HG02938 (cell line): ENCODE measurements at regions not wholly inside any gene's neighbourhood (a gene's known extent, or its start where the extent isn't known, plus 50 kb on each side); places are given as distances from the start of the nearest gene placed in this dataset.
"Not testable (repeated sequence)": the region's sequence is repeated elsewhere in the genome, so short reads cannot be mapped to it uniquely, and the experiment has no call there.

ENCODE experiments used
- ATAC-seq: cut with Tn5 transposase; IDR thresholded peaks from one replicate; pipeline ENCODE4 v1.9.1; 2021; ENCODE audit warnings: mild to moderate bottlenecking, moderate library complexity; ENCODE audit not compliant: unreplicated experiment

DNA sequence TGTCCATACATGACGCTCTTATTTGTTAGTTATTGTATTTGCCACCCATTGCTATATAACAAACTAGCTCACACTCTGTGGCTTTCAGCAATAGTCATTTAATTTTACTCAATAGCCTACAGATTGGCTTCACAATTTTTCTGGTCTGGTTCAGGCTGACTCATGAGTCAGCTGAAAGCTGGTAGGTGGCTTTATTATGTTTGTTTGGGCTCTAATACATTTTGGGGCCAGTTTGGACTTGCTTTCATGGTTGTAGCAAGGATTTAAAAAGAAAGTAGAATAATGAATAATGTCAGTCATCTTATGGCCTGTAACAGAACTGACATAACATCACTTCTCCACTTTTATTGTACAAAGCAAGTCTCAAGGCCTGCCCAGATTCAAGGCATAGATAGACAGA lies 338.7 kb downstream of the LRRIQ3 start:
- no peak for ATAC-seq

DNA sequence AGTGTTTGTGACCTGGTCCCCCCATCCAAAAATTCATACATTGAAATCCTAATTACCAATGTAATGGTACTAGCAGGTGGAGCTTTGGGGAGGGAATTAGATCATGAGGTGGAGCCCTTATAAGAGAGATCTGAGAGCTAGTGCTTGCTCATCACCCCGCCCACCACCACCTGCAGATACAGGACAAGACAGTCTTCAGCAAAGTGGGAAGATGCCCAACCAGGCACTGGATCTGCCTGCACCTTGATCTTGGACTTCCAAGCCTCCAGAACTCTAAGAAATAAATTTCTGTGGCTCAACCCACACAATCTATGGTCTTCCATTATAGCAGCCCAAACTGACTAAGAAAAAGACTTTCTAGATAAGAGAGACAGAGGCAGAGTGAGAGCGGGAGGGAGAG lies 343.4 kb downstream of the LRRIQ3 start:
- ATAC-seq = no peak

DNA sequence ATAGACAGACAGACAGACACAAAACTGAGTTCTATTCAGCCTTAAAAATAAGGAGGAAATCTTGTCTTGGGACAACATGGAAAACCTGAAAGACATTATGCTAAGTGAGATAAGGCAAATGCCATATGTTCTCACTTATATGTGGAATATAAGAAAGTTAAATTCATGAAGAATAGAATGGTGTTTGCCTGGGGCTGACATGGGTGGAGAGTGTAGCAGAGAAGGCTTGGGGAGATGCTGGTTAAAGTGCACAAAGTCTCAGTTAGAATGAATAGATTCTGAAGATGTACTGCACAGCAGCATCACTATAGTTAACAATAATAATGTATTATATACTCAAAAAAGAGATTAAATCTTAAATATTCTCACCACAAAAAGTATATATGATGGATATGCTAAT lies 355.5 kb downstream of the LRRIQ3 start:
- ATAC-seq = no peak

DNA sequence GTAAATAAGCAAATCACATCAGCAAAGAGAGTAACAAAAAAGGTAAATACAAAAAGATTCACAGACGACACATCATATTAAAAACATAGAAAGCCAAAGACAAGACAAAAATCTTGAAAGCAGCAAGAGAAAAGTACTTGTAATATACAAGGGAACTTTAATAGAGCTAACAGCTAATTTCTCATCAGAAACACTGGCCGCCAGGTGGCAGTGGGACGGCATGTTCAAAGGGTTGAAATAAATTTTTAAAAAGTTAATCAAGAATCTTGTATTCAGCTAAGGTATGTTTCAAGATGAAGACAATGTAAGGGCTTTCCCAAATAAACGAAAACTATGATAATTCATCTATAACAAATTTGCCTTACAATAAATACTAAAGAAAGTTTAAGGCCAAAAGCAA lies 358.1 kb downstream of the LRRIQ3 start:
- ATAC-seq = no peak

DNA sequence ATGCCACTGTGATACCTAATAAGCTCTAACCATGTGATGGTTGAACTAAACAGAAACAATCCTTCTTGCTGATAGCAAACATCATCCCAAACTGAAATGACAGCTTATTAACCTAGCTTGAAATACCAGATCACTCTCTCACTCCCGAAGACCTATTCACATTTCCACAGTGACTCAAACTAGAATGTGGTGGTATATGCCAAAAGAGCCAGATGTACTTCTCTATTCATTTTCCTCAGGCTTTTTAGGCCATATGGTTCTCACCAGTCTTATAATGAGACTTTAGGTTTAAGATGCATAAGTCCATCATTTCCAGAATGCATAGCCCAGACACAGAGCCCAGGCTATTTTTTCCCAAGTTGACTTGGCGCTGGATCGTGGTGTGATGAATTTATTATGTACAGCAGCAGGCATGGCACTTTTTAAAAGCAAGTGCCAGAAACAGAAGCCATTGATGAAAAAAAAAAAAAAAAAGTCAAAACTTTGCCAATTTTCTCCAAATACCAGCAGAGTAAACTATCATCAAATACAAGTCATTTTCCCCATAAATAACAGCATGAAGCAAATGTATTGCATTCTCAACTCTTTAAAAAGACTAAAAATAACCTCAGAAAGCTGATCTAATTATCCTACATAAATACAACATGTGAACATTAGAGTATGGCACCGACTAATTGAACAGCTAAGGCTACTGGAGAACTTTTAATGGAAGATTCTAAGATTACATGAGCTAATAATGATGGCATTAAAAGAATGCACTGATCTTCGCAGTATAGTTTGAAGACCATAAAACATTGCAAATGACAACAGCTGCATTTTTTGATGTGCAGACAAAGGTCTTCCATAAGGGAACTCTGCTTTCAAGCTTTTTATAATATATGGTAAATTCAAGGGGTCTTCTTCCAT lies 365.4 kb downstream of the LRRIQ3 start:
- ATAC-seq = no peak

DNA sequence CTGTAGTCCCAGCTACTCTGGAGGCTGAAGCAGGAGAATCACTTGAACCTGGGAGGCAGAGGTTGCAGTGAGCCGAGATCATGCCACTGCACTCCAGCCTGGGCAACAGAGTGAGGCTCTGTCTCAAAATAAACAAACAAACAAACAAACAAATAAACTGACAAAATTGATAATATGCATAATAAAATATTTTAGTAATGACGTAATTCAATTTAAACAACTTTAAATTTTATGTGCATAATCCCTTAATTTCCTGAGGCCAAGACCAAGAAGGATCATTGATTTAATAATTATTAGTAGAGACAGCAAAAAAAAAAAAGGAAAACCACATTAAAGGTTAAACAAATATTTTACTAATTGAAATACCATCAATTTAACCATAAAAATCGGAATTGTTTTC lies 370.7 kb downstream of the LRRIQ3 start:
- not testable (repeated sequence) for ATAC-seq

DNA sequence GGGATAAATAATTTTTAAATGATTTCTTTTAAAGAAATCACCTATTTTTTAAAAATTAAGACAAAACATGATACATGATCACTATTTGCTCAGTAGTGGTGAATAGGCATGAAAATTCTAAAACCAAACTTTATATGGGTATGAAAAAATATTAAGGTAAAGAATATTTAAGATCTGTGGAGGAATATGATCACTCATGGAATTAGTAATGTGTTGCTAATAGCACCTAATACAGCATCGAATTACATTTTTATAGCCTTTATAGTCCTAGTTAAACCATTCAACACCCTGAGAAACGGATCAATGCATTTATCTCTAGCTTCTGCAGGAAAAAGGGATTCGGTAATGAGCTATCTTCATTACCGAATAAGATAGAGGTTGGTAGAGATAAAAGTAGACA lies 373.9 kb downstream of the LRRIQ3 start:
- ATAC-seq = no peak

DNA sequence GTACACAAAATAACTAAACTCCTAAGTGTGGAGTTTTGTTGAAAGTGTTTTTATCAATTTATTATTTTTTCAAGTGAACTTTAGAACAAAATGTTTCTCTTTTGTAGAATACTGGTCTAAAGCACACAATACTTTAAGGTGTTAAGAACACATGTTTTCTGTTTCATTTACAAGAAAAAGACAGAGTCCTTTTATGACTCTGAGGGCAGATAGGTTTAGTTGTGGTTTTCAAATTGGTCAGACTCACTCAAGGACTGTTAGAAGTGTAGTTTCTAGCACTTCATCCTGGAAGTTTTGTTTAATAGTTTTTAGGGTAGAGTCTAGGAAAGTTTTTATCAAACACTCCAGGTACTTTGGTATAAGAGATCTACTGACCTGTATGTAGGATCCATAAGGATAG lies 376.5 kb downstream of the LRRIQ3 start:
- peak; percentile 78 for ATAC-seq

DNA sequence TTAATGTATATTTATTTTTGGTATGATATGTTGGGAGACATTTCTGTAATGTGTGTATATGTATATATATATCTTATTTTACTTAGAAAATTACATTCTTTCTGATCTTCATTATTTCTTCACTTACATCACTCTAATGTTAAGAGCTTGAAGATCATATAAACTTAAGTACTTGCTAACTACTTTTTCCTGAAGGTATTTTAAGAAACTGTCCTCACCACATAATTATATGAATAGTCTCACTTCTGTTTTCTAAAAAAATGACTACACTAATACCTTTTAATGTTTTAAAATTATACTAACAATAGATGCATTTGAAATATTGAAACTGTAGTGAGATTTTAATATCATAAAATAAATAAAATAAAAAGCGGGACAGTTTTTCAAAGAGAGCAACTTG lies 377.1 kb downstream of the LRRIQ3 start:
- no peak for ATAC-seq

DNA sequence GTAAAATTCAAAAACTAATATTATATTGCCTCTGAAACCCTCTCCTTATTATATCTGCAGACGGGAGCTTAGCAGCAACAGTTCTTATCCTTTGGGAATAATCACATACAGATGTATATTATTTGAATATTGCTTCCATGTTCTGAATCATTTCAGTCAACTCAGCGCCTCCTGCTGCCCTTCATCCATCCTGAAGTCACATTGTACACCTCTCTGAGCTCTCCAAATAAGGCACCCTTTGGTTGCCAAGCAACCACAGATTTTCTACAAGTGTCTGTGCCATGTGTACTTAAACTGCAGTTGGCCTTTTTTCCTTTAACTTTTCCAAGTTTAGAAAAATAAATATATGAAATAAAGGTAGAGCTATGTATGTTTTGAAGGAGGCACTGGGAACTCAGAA lies 384.3 kb downstream of the LRRIQ3 start:
- no peak for ATAC-seq

DNA sequence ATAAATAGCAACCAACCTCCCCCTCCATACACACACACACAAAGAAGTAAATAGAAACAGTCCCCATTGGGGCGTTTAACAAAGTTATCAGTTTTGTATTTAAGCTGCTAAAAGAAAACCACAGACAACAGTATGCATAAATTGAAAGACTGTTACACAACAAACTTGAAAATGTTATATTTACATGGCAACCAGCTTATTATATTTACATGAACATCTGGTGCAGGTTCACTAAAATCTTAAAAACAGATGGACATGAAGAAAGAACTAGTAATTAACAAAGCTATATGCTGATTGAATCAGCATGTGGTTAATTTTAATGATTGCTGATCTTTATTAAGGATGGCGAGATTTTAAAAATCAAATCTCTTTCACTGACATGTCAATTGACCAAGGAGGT lies 384.7 kb downstream of the LRRIQ3 start:
- ATAC-seq = no peak

DNA sequence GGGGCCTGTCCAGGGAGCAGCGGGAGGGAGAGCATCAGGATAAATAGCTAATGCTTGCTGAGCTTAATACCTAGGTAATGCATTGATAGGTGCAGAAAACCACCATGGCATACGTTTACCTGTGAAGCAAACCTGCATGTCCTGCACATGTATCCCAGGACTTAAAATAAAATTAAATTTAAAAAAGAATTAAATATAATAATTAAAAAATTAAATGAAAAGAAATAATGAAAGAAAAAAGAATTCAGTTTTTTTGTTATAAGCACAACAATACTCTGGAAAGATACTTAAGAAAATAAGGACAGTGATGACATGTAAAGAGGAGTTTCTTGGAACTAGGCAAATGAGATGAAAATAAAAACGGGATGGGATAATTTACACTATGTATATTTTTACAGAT lies 386.2 kb downstream of the LRRIQ3 start:
- no peak for ATAC-seq

DNA sequence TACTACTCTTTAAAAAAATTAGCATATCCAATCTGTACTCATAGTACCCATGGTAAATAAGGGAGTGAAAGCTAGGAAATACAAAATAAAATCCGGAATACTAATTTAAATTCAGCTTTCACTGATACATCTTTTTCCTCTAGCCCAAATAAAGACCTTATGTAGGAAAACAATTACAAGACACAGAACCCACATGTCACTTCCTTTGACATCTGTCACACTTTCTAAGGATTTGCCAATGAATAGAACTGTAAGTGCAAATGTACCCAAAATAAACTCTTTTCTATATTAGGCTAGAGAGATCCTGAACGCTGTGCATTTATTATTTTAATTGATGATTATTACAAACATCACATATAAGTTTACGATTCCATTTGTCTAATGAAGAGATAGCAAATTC lies 393.0 kb downstream of the LRRIQ3 start:
- ATAC-seq = no peak

DNA sequence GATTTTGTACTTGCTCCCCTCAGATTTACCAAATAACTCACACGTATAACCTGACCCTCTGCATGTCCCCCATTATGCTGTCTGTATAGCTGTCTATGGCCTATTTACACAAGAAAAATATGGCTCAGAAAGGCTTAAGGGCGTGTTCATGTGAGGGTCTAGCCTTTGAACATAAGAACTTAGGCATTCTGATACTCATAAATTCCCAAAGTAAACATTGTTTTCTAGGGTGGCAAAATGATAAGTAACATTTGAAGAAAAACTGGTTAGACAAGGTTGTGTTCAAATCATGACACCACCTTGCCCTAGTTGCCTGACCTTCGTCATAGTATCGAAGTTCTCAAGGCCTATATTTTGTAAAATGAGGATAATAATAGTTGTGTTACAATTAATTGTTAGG lies 394.6 kb downstream of the LRRIQ3 start:
- ATAC-seq = no peak

DNA sequence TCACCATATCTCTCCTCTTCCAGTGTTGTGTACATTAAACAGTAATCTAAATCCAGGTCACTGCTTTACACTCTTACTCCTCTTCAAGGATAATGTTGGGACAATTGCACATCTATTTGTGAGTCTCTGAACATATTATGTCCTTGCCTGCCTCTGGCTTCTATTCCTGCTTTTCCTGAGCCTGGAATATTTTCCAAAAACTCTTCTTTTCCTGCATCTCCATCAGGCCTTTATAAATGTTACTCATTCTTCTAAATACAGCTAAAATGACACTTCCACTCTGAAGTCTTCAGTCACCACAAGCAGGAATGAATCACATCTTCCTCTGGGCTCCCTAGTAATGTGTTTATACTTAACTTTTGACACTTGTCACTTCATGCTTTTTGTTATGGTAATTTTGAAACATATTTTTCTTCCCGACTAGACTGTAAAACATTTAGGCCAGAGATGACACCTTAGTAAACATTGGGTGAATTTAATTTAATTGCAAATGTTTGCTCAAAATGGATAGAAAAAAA lies 396.0 kb downstream of the LRRIQ3 start:
- no peak for ATAC-seq

DNA sequence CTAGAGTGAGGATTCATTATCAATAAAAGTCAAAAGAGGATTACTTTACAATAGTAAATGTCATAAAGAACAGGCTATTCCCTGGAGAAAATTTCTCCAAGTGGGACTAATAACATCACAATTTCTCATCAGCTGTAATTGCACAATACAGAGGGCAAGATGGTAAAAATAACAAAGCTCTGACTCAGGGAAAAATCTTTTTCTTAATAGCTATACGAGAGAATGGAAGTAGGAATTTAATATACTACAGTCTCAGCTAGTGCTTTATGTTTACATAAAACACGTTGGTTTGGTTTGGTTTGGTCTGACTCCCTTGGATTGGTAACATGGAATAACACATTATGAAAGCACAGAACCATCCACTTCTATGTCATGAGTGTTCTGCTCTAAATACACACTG lies 397.6 kb downstream of the LRRIQ3 start:
- no peak for ATAC-seq

DNA sequence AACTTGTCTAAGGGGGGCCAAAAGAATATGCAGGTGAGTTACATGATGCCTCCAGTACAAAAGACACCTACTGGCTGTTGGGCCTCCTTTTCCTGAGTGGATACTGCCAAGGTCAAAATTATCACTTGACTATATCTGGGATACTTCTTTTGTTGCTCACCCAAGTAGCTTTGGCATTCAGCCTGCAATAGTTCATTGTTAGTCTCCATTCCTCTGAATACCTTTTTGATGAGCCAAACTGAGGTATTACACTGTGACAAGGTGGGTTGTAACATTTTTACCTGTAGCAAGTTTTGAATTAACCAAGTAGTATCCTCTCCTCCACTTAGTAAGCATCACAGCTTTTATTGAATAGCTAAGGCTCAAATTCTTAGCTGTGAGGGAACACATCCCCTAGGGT lies 408.0 kb downstream of the LRRIQ3 start:
- no peak for ATAC-seq

DNA sequence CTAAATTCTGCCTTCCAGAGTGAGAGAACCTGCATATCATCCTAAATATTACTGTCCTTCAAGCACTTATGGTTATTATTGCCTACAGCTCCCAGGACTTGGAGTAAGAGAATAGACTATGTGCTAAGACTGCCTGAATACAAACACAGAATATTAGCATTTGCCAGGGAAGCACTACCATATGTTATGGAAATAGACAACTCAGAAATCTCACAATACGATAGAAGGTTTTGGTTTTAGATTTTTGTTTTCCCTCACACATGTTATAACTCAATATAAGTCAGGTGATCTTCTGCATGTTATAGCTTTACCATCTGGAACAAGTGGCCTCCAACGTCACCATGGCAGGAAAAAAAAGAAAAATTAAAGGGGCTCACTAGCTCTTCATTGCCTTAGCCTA lies 413.9 kb downstream of the LRRIQ3 start:
- ATAC-seq = no peak

DNA sequence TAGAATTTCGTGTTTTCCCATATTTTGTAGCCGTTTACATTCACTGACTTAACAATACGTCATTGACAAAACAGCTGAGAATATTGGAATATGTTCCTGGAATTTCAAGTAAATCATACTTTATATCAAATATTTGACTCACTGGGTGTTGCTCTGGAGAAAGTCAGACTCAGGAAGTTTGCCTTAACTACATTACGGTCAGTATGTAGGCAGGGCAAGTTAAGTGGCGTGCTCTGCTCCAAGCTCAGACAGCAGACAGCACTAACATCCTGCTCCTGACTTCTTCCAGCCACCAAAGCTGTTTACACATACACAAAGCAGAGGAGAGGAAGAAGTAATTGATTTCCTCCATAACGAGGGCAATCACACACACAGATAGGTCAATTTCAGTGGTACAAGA lies 414.6 kb downstream of the LRRIQ3 start:
- ATAC-seq = no peak

DNA sequence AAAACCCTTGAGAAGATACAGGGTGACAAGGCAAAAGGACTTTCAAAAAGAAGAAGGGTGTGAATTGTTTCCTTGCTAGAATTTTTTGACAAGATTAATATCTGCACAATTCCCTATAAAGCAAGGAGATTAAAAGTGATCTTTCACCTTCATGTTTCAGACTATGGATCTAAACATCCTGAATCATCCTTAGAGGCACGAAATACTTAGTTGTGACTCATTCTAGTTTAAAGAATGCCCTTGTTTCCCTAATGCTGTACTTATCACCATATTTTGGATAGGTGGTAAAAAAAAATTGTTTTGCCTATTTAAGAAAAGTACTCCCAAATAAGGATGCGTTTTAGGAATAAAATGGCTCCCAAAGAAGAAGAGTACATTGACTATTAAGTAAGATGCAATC lies 415.1 kb downstream of the LRRIQ3 start:
- no peak for ATAC-seq

DNA sequence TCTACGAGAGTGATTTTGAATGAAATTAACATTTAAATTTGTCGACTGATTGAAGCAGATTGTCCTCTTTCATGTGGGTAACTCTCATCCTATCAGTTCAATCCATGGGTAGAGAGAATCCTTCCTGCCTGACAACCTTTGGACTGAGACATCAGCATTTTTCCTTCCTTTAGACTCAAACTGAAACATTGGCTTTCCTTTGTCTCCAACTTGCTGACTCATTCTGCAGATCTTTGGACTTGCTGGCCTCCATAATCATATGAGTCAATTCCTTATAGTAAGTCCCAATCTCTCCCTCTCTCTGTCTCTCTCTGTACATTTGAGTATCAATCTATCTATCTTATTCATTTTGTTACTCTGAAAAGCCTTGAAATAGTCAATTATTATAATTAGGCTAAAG lies 416.7 kb downstream of the LRRIQ3 start:
- ATAC-seq = no peak

DNA sequence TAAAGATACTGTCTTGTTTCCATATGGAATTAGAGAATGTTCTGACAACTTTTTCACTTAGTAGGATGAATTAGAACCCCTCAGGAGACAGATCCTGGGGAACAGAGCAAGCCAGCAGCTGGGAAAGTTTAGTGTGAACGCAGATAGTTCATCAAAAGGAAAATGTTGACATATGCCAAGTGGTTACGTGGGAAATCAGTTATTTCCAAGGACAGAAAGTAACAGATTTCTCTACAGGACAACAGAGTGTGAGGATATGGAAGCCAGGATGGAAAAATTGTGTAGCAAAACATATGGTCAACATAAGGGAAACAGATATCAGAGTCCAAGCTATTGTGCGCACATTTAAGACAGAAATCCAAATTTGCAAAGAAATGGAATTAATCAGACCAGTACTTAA lies 419.5 kb downstream of the LRRIQ3 start:
- ATAC-seq = no peak

DNA sequence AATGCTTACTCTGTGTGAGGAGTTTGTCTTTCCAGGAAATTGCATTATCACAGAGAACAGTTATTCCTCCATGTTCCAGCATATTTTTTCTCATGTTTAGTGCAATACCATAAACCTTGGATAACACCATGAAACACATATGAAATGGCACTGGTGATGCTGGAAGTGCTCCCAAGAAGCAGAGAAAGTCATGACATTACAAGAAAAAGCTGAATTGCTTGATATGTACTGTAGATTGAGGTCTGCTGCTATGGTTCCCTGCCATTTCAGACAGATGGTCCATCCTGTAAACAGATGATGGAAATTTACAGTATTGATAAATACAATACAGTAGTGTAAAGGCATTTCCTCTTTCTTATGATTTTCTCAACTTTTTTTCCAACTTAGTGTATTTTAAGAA lies 422.1 kb downstream of the LRRIQ3 start:
- no peak for ATAC-seq
